ENCODE measurements at regions not wholly inside any gene's neighbourhood (a gene's known extent, or its start where the extent isn't known, plus 50 kb on each side); places are given as distances from the start of the nearest gene placed in this dataset.

DNA sequence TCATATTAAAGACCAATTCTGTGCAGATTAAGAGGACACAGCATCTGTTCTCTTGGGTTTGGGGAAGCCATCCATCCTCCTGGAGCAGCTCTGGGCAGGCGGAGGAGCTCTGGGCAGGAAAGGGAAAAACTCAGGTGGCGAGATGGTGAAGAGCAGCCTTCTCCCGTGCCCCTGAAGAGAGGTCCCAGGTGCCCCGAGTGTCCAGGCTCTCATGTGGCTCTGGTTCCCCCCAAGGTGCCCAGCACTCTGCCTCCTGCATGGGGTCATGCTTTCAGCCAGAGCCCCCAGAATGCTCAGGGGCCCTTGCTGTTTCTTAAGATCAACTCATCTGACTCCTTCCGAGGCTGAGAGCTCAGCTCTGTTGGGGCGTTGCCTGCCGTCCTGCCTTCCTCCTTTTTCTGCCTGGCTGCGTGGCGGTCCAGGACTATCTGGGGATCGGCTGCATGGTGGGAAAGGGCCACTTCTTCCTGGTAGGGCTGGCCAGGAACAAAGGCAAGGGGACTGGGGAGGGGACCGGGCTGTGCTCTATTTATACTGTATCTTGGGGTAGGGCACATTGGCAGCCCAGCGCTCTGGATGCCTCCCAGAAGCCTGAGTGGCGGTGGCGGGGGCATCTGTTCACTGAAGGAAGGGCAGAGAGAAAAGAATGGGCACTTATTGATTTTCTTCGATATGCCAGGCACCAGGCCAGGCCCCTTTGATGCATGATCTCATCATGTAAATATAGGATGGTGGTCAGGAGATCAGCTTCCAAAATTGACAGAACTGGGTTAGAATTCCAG, 103.2 kb upstream of the SDK2 start:
- no peaks in the 10 kb centered on the region for H3K27me3 ChIP-seq
- no peak overlapping the region for H3K4me3 ChIP-seq
- 63% methylated on average over 7 of the region's 15 CpGs for WGBS (ENCODE audit: insufficient coverage, low coverage, low lambda C conversion rate, missing lambda C conversion rate)
- ATAC-seq: peak; percentile 9 to 79 (median 50)
- H3K27ac ChIP-seq: no peak overlapping the region
- no peaks in the 10 kb centered on the region for H3K9me3 ChIP-seq
- TF ChIP-seq CTCF (IDR thresholded peaks at IDR 0.05) (no peak), POLR2A (IDR thresholded peaks at IDR 0.05) (no peak)
- intact Hi-C loops (cut with DNase I): no loop called here
- H3K36me3 ChIP-seq: no peaks in the 10 kb centered on the region
- peaks cover 0 to 13% (median 0%) of the 10 kb centered on the region in 4 donors for H3K4me1 ChIP-seq
- peak in 2 of 3 donors; percentile 55 to 71 for DNase-seq

GRCh38 chr17:73748508-73748907, 104.3 kb upstream of the SDK2 start:
- no peak for DNase-seq
- TF ChIP-seq CTCF (IDR thresholded peaks at IDR 0.05) (no peak), POLR2A (IDR thresholded peaks at IDR 0.05) (no peak)
- no peak overlapping the region for H3K27ac ChIP-seq

DNA sequence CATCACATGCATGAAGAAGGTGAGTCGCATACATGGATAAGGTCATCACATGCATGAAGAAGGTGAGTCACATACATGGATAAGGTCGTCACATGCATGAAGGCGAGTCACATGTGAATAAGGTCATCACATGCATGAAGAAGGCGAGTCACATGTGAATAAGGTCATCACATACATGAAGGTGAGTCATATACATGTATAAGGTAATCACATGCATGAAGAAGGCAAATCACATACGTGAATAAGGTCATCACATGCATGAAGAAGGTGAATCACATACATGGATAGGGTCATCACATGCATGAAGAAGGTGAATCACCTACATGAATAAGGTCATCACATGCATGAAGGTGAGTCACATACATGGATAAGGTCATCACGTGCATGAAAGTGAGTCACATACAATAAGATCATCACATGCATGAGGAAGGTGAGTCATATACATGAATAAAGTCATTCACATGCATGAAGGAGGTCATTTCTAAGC, 105.1 kb upstream of the SDK2 start:
- 66% methylated on average over 6 of the region's 6 CpGs for WGBS (ENCODE audit: insufficient coverage, low coverage, low lambda C conversion rate, missing lambda C conversion rate)

More at GRCh38 chr17:73748508-73748907, 104.3 kb upstream of the SDK2 start:
- H3K9me3 ChIP-seq: no peaks in the 10 kb centered on the region
- H3K27me3 ChIP-seq: no peaks in the 10 kb centered on the region
- H3K4me3 ChIP-seq: no peak overlapping the region
- H3K36me3 ChIP-seq: no peaks in the 10 kb centered on the region
- 29% methylated on average over 1 of the region's 18 CpGs for WGBS (ENCODE audit: insufficient coverage, low coverage, low lambda C conversion rate, missing lambda C conversion rate)
- ATAC-seq: no peak
- peaks cover 0 to 13% (median 0%) of the 10 kb centered on the region in 4 donors for H3K4me1 ChIP-seq
- intact Hi-C loops (cut with DNase I): no loop called here

DNA sequence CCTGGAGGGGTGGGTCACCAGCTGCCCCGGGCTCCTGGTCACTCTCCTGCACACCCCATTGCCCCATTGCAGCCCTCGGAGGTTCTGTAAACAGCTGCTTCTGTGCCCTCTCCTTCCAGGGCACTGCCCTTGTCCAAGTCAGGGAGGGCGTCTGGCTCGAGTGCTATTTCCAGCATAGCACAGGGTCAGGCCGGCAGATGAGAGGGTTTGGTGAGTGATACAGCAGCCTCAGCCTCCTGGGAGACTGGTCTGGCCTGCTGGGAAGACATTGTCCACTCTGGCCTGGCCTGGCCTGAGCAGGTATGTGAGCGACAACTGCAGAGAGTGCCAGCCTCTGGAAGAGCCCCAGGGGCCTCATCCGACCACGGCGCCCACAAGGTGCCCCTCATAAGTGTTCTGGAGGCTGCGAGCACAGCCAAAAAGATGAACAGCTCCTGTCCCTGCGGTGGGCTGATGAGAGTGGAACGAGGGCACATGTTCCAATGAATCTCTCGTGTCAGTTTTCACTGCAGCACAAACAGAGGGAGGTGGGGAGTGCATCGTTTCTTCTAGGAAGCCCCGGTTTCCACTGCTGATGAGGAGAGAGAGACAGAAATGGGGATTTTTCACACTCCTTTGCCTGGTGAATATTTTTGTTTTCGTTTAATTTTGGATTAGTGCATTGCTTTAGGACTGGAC, 105.8 kb upstream of the SDK2 start:
- ATAC-seq (no peak), DNase-seq (no peak)
- intact Hi-C loops (cut with DNase I): no loop called here
- Histone ChIP-seq H3K4me1 (peaks cover 0 to 13% (median 0%) of the 10 kb centered on the region in 4 donors), H3K9me3 (no peaks in the 10 kb centered on the region), H3K27ac (no peak overlapping the region), H3K27me3 (no peaks in the 10 kb centered on the region), H3K4me3 (no peak overlapping the region), H3K36me3 (no peaks in the 10 kb centered on the region)
- TF ChIP-seq CTCF (IDR thresholded peaks at IDR 0.05) (no peak), POLR2A (IDR thresholded peaks at IDR 0.05) (no peak)
- WGBS (ENCODE audit: insufficient coverage, low coverage, low lambda C conversion rate, missing lambda C conversion rate): 67% methylated on average over 8 of the region's 16 CpGs

More for the DNA sequence above, 105.1 kb upstream of the SDK2 start:
- ATAC-seq (no peak), DNase-seq (no peak)
- no peaks in the 10 kb centered on the region for H3K9me3 ChIP-seq
- no peak overlapping the region for H3K27ac ChIP-seq
- TF ChIP-seq POLR2A (IDR thresholded peaks at IDR 0.05): no peak
- no peak for TF ChIP-seq CTCF (IDR thresholded peaks at IDR 0.05)
- no peak overlapping the region for H3K4me3 ChIP-seq
- H3K4me1 ChIP-seq: peaks cover 0 to 13% (median 0%) of the 10 kb centered on the region in 4 donors
- intact Hi-C loops (cut with DNase I): no loop called here
- no peaks in the 10 kb centered on the region for H3K36me3 ChIP-seq
- H3K27me3 ChIP-seq: no peaks in the 10 kb centered on the region

Measured in right lobe of liver (tissue), 6 donors.